ENCODE measurements at regions not wholly inside any gene's neighbourhood (a gene's known extent, or its start where the extent isn't known, plus 50 kb on each side); places are given as distances from the start of the nearest gene placed in this dataset.

- TF ChIP-seq CTCF (IDR thresholded peaks at IDR 0.05; ENCODE audit: low read length): no peak
- TF ChIP-seq EZH2 (IDR thresholded peaks at IDR 0.05; ENCODE audit: borderline replicate concordance, low read length): no peak
- Histone ChIP-seq H3K79me2 (ENCODE audit: insufficient read depth, low read length) (no peaks in the 10 kb centered on the region), H3K27me3 (ENCODE audit: insufficient read depth, low read length) (no peaks in the 10 kb centered on the region), H3K36me3 (ENCODE audit: insufficient read depth, low read length) (no peaks in the 10 kb centered on the region), H4K20me1 (ENCODE audit: insufficient read depth, low read length) (no peaks in the 10 kb centered on the region), H3K9ac (ENCODE audit: low read length) (no peak overlapping the region), H3K27ac (ENCODE audit: low read depth, low read length, poor library complexity, severe bottlenecking) (no peak overlapping the region), H3K4me3 (ENCODE audit: low read depth, low read length, poor library complexity, severe bottlenecking) (no peak overlapping the region), H3K4me1 (ENCODE audit: insufficient read depth, low read length, severe bottlenecking) (no peaks in the 10 kb centered on the region), H3K9me2 (ENCODE audit: low read depth, low read length) (no peaks in the 10 kb centered on the region), H3K9me3 (ENCODE audit: low read length) (no peaks in the 10 kb centered on the region), H3K4me2 (ENCODE audit: low read length) (no peak overlapping the region), H3F3A (ENCODE audit: insufficient read depth, low read length) (no peaks in the 10 kb centered on the region), H2AFZ (ENCODE audit: low read length) (no peak overlapping the region)
Observed at GRCh38 chrX:35680940-35681346, 117.2 kb upstream of the MAGEB16 start.

- H3K36me3 ChIP-seq (ENCODE audit: insufficient read depth, low read length): no peaks in the 10 kb centered on the region
- H4K20me1 ChIP-seq (ENCODE audit: insufficient read depth, low read length): no peaks in the 10 kb centered on the region
- no peaks in the 10 kb centered on the region for H3K4me1 ChIP-seq (ENCODE audit: insufficient read depth, low read length, severe bottlenecking)
- H3K9me3 ChIP-seq (ENCODE audit: low read length): no peaks in the 10 kb centered on the region
- TF ChIP-seq EZH2 (IDR thresholded peaks at IDR 0.05; ENCODE audit: borderline replicate concordance, low read length): no peak
- TF ChIP-seq CTCF (IDR thresholded peaks at IDR 0.05; ENCODE audit: low read length): no peak
- H2AFZ ChIP-seq (ENCODE audit: low read length): no peak overlapping the region
- H3K9ac ChIP-seq (ENCODE audit: low read length): no peak overlapping the region
- no peaks in the 10 kb centered on the region for H3F3A ChIP-seq (ENCODE audit: insufficient read depth, low read length)
- no peak overlapping the region for H3K27ac ChIP-seq (ENCODE audit: low read depth, low read length, poor library complexity, severe bottlenecking)
- no peaks in the 10 kb centered on the region for H3K79me2 ChIP-seq (ENCODE audit: insufficient read depth, low read length)
- no peak overlapping the region for H3K4me2 ChIP-seq (ENCODE audit: low read length)
- no peaks in the 10 kb centered on the region for H3K27me3 ChIP-seq (ENCODE audit: insufficient read depth, low read length)
- H3K9me2 ChIP-seq (ENCODE audit: low read depth, low read length): no peaks in the 10 kb centered on the region
- H3K4me3 ChIP-seq (ENCODE audit: low read depth, low read length, poor library complexity, severe bottlenecking): no peak overlapping the region
Observed at GRCh38 chrX:35682476-35682875, 115.7 kb upstream of the MAGEB16 start.

- no peak for TF ChIP-seq CTCF (IDR thresholded peaks at IDR 0.05; ENCODE audit: low read length)
- TF ChIP-seq EZH2 (IDR thresholded peaks at IDR 0.05; ENCODE audit: borderline replicate concordance, low read length): no peak
- Histone ChIP-seq H3K4me2 (ENCODE audit: low read length) (no peak overlapping the region), H3K9me2 (ENCODE audit: low read depth, low read length) (no peaks in the 10 kb centered on the region), H3K36me3 (ENCODE audit: insufficient read depth, low read length) (no peaks in the 10 kb centered on the region), H2AFZ (ENCODE audit: low read length) (no peak overlapping the region), H3K9ac (ENCODE audit: low read length) (no peak overlapping the region), H3K4me1 (ENCODE audit: insufficient read depth, low read length, severe bottlenecking) (no peaks in the 10 kb centered on the region), H3K79me2 (ENCODE audit: insufficient read depth, low read length) (no peaks in the 10 kb centered on the region), H3K27ac (ENCODE audit: low read depth, low read length, poor library complexity, severe bottlenecking) (no peak overlapping the region), H3F3A (ENCODE audit: insufficient read depth, low read length) (no peaks in the 10 kb centered on the region), H4K20me1 (ENCODE audit: insufficient read depth, low read length) (no peaks in the 10 kb centered on the region), H3K27me3 (ENCODE audit: insufficient read depth, low read length) (no peaks in the 10 kb centered on the region), H3K4me3 (ENCODE audit: low read depth, low read length, poor library complexity, severe bottlenecking) (no peak overlapping the region), H3K9me3 (ENCODE audit: low read length) (no peaks in the 10 kb centered on the region)
Observed at GRCh38 chrX:35696760-35697234, 101.3 kb upstream of the MAGEB16 start.
